BJ (cell line): ENCODE measurements at regions not wholly inside any gene's neighbourhood (a gene's known extent, or its start where the extent isn't known, plus 50 kb on each side); places are given as distances from the start of the nearest gene placed in this dataset.
"Not testable (repeated sequence)": the region's sequence is repeated elsewhere in the genome, so short reads cannot be mapped to it uniquely, and the experiment has no call there.

Experiments used
- CTCF ChIA-PET: fragments of 350-600 bp; formaldehyde crosslinking; extraction: SDS; loops from one replicate; lab custom pipeline; 2021; ENCODE audit warnings: antibody characterized with exemption, inconsistent platforms; lab: Yijun Ruan, JAX
- POLR2A ChIA-PET: fragments of 300-600 bp; sonication (Branson Sonifier 250); formaldehyde crosslinking; extraction: SDS; loops from one replicate; lab custom pipeline; 2021; ENCODE audit warnings: antibody characterized with exemption; lab: Charles Lee
- DNase-seq: peaks from one replicate; pipeline ENCODE4 v3.0.0-alpha.2; 2011; ENCODE audit warnings: low read depth
- H3K27me3 ChIP-seq: 2 replicates; pipeline ENCODE4 v1.6.0; 2011; ENCODE audit warnings: low read length; ENCODE audit not compliant: control insufficient read depth, insufficient read depth
- H3K36me3 ChIP-seq: 2 replicates; pipeline ENCODE4 v1.5.1; 2011; ENCODE audit warnings: low read length; ENCODE audit not compliant: control insufficient read depth, insufficient read depth
- H3K4me3 ChIP-seq: 2 replicates; pipeline ENCODE4 v1.5.1; 2011; ENCODE audit warnings: low read depth, mild to moderate bottlenecking, control low read depth, low read length
- TF ChIP-seq, protein P1 (sequence below): IDR thresholded peaks from 2 replicates; pipeline ENCODE4 v1.5.1; 2011; ENCODE audit warnings: low read depth, mild to moderate bottlenecking, control low read depth, inconsistent platforms, low read length, moderate library complexity; ENCODE audit not compliant: insufficient read depth

DNA sequence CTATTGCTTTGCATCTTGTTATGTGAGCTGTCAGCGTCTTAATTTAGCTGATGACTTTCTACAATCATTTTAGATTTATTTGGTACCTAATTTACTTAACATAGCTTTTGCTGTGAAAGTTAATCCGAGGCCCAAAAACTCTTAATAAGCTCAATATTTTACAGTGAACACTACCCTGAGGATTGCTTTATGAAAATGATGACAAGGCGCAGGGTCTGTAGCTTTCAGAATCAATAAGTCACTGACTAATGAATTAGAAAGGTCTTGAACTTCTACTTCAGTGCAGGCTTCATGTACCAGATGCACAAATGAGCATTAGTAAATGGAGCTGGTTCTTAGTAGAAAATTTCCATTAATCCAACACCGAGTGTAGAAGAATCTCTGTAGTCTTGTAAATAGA is 81.4 kb upstream of the ZNF366 start:
- TF ChIP-seq, protein P1, sequence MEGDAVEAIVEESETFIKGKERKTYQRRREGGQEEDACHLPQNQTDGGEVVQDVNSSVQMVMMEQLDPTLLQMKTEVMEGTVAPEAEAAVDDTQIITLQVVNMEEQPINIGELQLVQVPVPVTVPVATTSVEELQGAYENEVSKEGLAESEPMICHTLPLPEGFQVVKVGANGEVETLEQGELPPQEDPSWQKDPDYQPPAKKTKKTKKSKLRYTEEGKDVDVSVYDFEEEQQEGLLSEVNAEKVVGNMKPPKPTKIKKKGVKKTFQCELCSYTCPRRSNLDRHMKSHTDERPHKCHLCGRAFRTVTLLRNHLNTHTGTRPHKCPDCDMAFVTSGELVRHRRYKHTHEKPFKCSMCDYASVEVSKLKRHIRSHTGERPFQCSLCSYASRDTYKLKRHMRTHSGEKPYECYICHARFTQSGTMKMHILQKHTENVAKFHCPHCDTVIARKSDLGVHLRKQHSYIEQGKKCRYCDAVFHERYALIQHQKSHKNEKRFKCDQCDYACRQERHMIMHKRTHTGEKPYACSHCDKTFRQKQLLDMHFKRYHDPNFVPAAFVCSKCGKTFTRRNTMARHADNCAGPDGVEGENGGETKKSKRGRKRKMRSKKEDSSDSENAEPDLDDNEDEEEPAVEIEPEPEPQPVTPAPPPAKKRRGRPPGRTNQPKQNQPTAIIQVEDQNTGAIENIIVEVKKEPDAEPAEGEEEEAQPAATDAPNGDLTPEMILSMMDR: no peak
- Histone ChIP-seq H3K4me3 (no peak overlapping the region), H3K36me3 (no peaks in the 10 kb centered on the region), H3K27me3 (no peaks in the 10 kb centered on the region)
- DNase-seq: no peak
- ChIA-PET POLR2A (no interaction called here), CTCF (interaction anchor here (0.6 kb wide), 1 partner anchor 278 kb away, joined by 3 read pairs; no protein-coding TSS in a partner anchor)

DNA sequence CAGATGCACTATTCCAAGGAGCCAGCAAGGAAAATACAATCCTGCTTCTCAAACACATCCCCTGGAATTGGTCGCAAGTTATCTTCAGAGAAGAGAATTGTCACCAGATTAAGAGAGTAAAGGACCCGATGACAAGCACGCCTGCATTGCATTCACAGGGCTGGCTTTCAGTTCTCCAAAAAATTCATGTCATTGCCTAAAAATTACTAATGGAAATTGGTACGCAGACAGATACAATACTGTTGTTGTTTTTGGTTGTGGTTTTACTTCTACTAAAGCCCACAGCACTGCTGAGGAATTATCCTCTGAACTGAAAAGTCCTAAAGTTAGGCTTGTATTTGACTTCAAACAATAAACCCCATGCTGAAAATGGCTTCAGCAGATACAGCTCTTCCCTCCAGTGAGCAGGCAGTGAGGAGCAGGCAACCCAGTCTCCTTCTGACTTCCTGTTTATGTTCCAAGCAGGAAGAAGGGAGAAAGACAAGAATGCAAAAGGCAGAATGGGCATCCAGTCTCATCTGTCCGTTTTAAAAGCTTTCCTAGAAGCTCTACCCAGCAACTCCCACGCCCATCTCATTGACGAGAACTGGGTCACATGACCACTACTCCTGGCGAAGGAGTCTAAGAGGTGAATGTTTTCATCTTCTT is 80.6 kb upstream of the ZNF366 start:
- CTCF ChIA-PET: no interaction called here
- DNase-seq: no peak
- Histone ChIP-seq H3K4me3 (no peak overlapping the region), H3K27me3 (no peaks in the 10 kb centered on the region), H3K36me3 (no peaks in the 10 kb centered on the region)
- POLR2A ChIA-PET: no interaction called here
- TF ChIP-seq, protein P1: no peak

DNA sequence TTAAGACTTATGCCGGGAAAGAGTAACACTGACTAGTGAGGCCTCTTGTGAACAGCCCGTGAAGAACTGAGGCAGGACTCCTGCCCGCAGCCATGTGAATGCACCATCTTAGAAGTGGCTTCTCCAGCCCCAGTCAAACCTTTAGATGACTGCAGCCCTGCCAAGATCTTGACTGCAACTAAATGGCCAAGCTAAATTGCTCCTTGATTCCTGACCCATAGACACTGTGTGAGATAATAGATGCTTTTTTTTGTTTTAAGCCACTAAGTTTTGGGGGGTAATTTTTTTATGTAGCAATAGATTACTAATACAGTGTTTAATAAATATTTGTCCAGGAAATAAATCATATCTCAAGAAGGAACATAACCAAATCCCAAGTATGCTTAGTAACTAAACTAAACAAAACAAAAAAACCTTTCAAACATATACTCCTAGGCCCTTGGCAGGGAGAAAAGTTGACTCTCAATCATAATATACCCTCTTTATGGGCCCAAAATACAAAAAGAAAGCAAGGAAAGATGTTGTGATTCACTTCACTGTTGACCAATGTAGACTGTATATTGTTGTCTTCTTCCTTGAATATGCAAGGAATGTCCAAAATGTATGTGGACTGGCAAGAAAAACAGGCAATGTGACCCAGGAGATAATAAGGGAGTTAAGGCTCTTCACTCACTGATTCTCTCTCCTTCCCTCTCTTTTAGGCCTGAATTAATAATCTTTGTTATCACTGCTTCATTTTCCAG is 79.7 kb upstream of the ZNF366 start:
- ChIA-PET CTCF (interaction anchor here (1.3 kb wide), 1 partner anchor 16 kb away, joined by 3 read pairs; no protein-coding TSS in a partner anchor), POLR2A (no interaction called here)
- TF ChIP-seq, protein P1: no peak
- Histone ChIP-seq H3K27me3 (no peaks in the 10 kb centered on the region), H3K36me3 (no peaks in the 10 kb centered on the region), H3K4me3 (no peak overlapping the region)
- DNase-seq: no peak

DNA sequence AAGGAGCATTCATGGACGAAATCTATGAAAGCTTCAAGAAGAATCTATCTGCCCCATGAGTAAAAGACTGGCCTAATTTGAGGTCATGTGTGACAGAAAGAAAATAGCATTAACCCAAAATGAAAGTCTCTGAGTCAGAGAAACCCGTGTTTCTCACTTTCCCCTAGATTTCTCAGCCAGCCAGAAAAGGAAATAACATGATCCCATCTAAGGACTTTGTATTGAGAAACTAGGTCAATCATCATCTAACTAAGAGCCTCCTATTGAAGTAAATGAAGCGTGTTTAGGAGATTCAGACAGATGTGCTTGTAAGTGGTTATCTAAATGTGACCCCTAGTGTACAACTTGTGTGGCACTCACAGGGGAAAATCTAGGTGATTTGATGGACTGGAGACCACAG is 77.3 kb upstream of the ZNF366 start:
- ChIA-PET CTCF (no interaction called here), POLR2A (no interaction called here)
- no peak for DNase-seq
- no peaks in the 10 kb centered on the region for H3K36me3 ChIP-seq
- TF ChIP-seq, protein P1: no peak
- H3K4me3 ChIP-seq: no peak overlapping the region
- H3K27me3 ChIP-seq: no peaks in the 10 kb centered on the region

DNA sequence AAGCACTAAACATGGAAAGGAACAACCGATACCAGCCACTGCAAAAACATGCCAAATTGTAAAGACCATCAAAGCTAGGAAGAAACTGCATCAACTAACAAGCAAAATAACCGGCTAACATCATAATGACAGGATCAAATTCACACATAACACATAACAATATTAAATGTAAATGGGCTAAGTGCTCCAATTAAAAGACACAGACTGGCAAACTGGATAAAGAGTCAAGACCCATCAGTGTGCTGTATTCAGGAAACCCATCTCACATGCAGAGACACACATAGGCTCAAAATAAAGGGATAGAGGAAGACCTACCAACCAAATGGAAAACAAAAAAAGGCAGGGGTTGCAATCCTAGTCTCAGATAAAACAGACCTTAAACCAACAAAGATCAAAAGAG is 72.1 kb upstream of the ZNF366 start:
- H3K4me3 ChIP-seq, H3K36me3 ChIP-seq, H3K27me3 ChIP-seq, POLR2A ChIA-PET, CTCF ChIA-PET, DNase-seq: not testable (repeated sequence)
